GM23338 (cell line): ENCODE measurements at regions not wholly inside any gene's neighbourhood (a gene's known extent, or its start where the extent isn't known, plus 50 kb on each side); places are given as distances from the start of the nearest gene placed in this dataset.
A peak's percentile ranks its signal among the peaks of the same experiment; 100 is the strongest.

Experiments
- ATAC-seq: fragments of 200-7000 bp; cut with Tn5 transposase; 3 replicates; pipeline ENCODE4 v1.9.1; 2020
- DNase-seq: peaks from one replicate; pipeline ENCODE4 v3.0.0-alpha.2; 2015; ENCODE audit warnings: low spot score
- H2AFZ ChIP-seq: fragments of 200-600 bp; sonication (generic); 2 replicates; pipeline ENCODE4 v1.8.0; 2016; ENCODE audit warnings: antibody characterized with exemption, mild to moderate bottlenecking, moderate library complexity
- H3F3A ChIP-seq: fragments of 200-600 bp; sonication (generic); replicated peaks from 2 replicates; pipeline ENCODE4 v1.8.0; 2017; ENCODE audit warnings: antibody characterized with exemption, mixed run types, low read depth
- H3K27ac ChIP-seq: fragments of 200-600 bp; sonication (generic); 2 replicates; pipeline ENCODE4 v1.6.1; 2016; ENCODE audit warnings: low read depth
- H3K27me3 ChIP-seq: fragments of 200-600 bp; sonication (generic); 2 replicates; pipeline ENCODE4 v1.8.0; 2016; ENCODE audit warnings: mild to moderate bottlenecking, mixed run types, moderate library complexity; ENCODE audit not compliant: insufficient read depth
- H3K36me3 ChIP-seq: fragments of 200-600 bp; sonication (generic); 2 replicates; pipeline ENCODE4 v1.8.0; 2016; ENCODE audit warnings: mild to moderate bottlenecking; ENCODE audit not compliant: insufficient read depth
- H3K4me1 ChIP-seq: fragments of 200-600 bp; sonication (generic); 2 replicates; pipeline ENCODE4 v1.8.0; 2016; ENCODE audit warnings: mild to moderate bottlenecking, moderate library complexity; ENCODE audit not compliant: insufficient read depth
- H3K4me2 ChIP-seq: fragments of 200-600 bp; sonication (generic); 2 replicates; pipeline ENCODE4 v1.7.1; 2017; ENCODE audit warnings: mixed run types
- H3K4me3 ChIP-seq: fragments of 200-600 bp; sonication (generic); 2 replicates; pipeline ENCODE4 v1.6.1; 2016; ENCODE audit warnings: mixed run types
- H3K79me2 ChIP-seq: fragments of 200-600 bp; sonication (generic); replicated peaks from 2 replicates; pipeline ENCODE4 v1.8.0; 2017; ENCODE audit warnings: mild to moderate bottlenecking; ENCODE audit not compliant: insufficient read depth
- H3K9me2 ChIP-seq: fragments of 200-600 bp; sonication (generic); 2 replicates; pipeline ENCODE4 v1.8.0; 2017; ENCODE audit not compliant: insufficient read depth
- H4K20me1 ChIP-seq: fragments of 200-600 bp; sonication (generic); replicated peaks from 2 replicates; pipeline ENCODE4 v1.8.0; 2017; ENCODE audit warnings: mild to moderate bottlenecking; ENCODE audit not compliant: insufficient read depth
- H3K27ac Mint-ChIP-seq: 2 replicates; pipeline ENCODE4 v1.8.0; 2020; ENCODE audit warnings: inconsistent platforms, mild to moderate bottlenecking, moderate library complexity, mixed read lengths
- H3K27me3 Mint-ChIP-seq: 3 replicates; pipeline ENCODE4 v1.8.0; 2022; ENCODE audit warnings: low read depth, mild to moderate bottlenecking, moderate library complexity, mixed read lengths, inconsistent platforms; ENCODE audit not compliant: insufficient read depth, poor library complexity
- H3K36me3 Mint-ChIP-seq: 3 replicates; pipeline ENCODE4 v1.8.0; 2021; ENCODE audit warnings: low read depth, mild to moderate bottlenecking, inconsistent platforms, moderate library complexity, mixed read lengths
- H3K4me1 Mint-ChIP-seq: 3 replicates; pipeline ENCODE4 v1.8.0; 2020; ENCODE audit warnings: mild to moderate bottlenecking, inconsistent platforms, mixed read lengths
- H3K4me3 Mint-ChIP-seq: 3 replicates; pipeline ENCODE4 v1.8.0; 2021; ENCODE audit warnings: moderate library complexity, mild to moderate bottlenecking, inconsistent platforms, mixed read lengths
- H3K9me3 Mint-ChIP-seq: 3 replicates; pipeline ENCODE4 v1.8.0; 2020; ENCODE audit warnings: moderate library complexity, mild to moderate bottlenecking, inconsistent platforms, mixed read lengths
- EZH2 ChIP-seq: fragments of 200-600 bp; sonication (generic); IDR thresholded peaks from one replicate; pipeline ENCODE4 v1.8.0; 2017; ENCODE audit warnings: antibody characterized with exemption, mild to moderate bottlenecking, low read depth; ENCODE audit not compliant: unreplicated experiment
- ZNF114 ChIP-seq: fragments of 250-450 bp; sonication (Bioruptor Pico); IDR thresholded peaks from 2 replicates; pipeline ENCODE4 v1.5.0; 2020; ENCODE audit warnings: mild to moderate bottlenecking, moderate library complexity
- ZNF331 ChIP-seq: fragments of 250-450 bp; sonication (Bioruptor Pico); IDR thresholded peaks from 2 replicates; pipeline ENCODE4 v1.5.0; 2020; ENCODE audit warnings: low read depth, mild to moderate bottlenecking, moderate library complexity
- ZNF462 ChIP-seq: fragments of 250-450 bp; sonication (Bioruptor Pico); IDR thresholded peaks from 2 replicates; pipeline ENCODE4 v1.5.0; 2020; ENCODE audit warnings: mild to moderate bottlenecking, moderate library complexity

- TF ChIP-seq ZNF462 (CRISPR knock-in tag) (no peak), ZNF114 (CRISPR knock-in tag) (no peak), EZH2 (no peak)
These were observed 484.6 kb downstream of the ZNF608 start (continued) for GRCh38 chr5:124261848-124262247.

DNA sequence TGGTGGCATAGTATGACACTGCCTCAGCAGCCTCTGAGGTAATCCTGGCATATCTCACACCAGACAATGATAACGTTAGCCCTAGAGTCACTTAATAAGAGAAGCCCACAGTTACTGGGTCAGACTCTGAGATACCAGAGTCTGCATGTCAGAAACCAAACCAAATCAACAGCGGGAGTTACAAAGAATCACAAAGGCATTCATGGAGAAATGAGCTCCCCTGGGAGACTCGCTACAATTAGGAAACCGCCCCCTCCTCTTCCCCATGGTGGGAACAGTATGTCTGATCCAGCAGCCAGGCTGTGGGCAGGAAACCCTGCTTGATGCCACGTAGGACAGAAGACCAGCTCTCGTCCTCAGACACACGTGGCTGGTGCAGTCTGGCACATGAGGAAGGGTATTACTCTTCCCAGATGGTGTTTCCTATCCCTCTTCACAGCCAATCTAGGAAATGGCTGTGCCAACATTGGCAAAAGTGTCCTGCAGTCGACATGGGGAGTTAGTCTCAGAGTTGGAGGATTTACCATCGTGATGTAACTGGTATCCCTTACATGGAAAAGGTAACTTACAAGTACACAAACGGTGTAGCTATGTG, 485.4 kb downstream of the ZNF608 start:
- ATAC-seq (no peak), DNase-seq (no peak)
- Mint-ChIP-seq H3K27ac (no peak overlapping the region), H3K4me1 (peaks cover 8% of the 10 kb centered on the region), H3K36me3 (peaks cover 29% of the 10 kb centered on the region), H3K27me3 (no peaks in the 10 kb centered on the region), H3K4me3 (no peak overlapping the region), H3K9me3 (peaks cover 16% of the 10 kb centered on the region)
- no peaks in the 10 kb centered on the region for H3K79me2 ChIP-seq
- no peak overlapping the region for H2AFZ ChIP-seq
- peaks cover 14% of the 10 kb centered on the region for H3K9me2 ChIP-seq
- H3K27me3 ChIP-seq = no peaks in the 10 kb centered on the region
- no peak overlapping the region for H3K4me2 ChIP-seq
- no peak overlapping the region for H3K27ac ChIP-seq
- no peaks in the 10 kb centered on the region for H3K36me3 ChIP-seq
- no peaks in the 10 kb centered on the region for H3F3A ChIP-seq
- no peaks in the 10 kb centered on the region for H4K20me1 ChIP-seq
- no peak overlapping the region for H3K4me3 ChIP-seq
- peaks cover 37% of the 10 kb centered on the region for H3K4me1 ChIP-seq
- TF ChIP-seq ZNF331 (CRISPR knock-in tag) (no peak), ZNF462 (CRISPR knock-in tag) (0 out of 2 replicates have a peak, but pooled peaks have one; percentile 48)
